IPS DF 6.9 (cell line): ENCODE measurements at regions not wholly inside any gene's neighbourhood (a gene's known extent, or its start where the extent isn't known, plus 50 kb on each side); places are given as distances from the start of the nearest gene placed in this dataset.

ENCODE experiments used
- DNase-seq: peaks from one replicate; pipeline ENCODE4 v3.0.0-alpha.2; 2013; ENCODE audit warnings: low read depth, low spot score
- H3K27ac ChIP-seq: one replicate; pipeline ENCODE4 v1.5.1; 2013; ENCODE audit warnings: low read length, control low read depth
- H3K27me3 ChIP-seq: 2 replicates; pipeline ENCODE4 v1.6.1; 2013; ENCODE audit warnings: mild to moderate bottlenecking, low read length; ENCODE audit not compliant: control insufficient read depth, insufficient read depth
- H3K36me3 ChIP-seq: 2 replicates; pipeline ENCODE4 v1.6.1; 2013; ENCODE audit warnings: low read length; ENCODE audit not compliant: control insufficient read depth, insufficient read depth
- H3K4me1 ChIP-seq: 2 replicates; pipeline ENCODE4 v1.6.1; 2013; ENCODE audit warnings: low read length; ENCODE audit not compliant: control insufficient read depth, insufficient read depth
- H3K4me3 ChIP-seq: 2 replicates; pipeline ENCODE4 v1.5.1; 2013; ENCODE audit warnings: mild to moderate bottlenecking, low read length
- H3K9me3 ChIP-seq: 2 replicates; pipeline ENCODE4 v1.6.1; 2013; ENCODE audit warnings: low read length, inconsistent platforms; ENCODE audit not compliant: control insufficient read depth, insufficient read depth
- WGBS: extraction: QIAGEN DNeasy Blood & Tissue Kit; methylation state at CpG from one replicate; pipeline ENCODE4 v1.1.7; 2013; ENCODE audit warnings: mixed read lengths, missing lambda C conversion rate; ENCODE audit not compliant: insufficient read length, insufficient coverage; 5-methylcytosine and 5-hydroxymethylcytosine counted together

- no CpG with 5 or more reads among the region's 14 CpGs for WGBS
- Histone ChIP-seq H3K4me1 (peaks cover 3% of the 10 kb centered on the region; the same call in 1 of the 2 replicates), H3K27me3 (no peaks in the 10 kb centered on the region), H3K9me3 (no peaks in the 10 kb centered on the region), H3K4me3 (no peak overlapping the region), H3K36me3 (no peaks in the 10 kb centered on the region), H3K27ac (no peak overlapping the region)
- DNase-seq = no peak
Measured at GRCh38 chr2:129891341-129892320, 87.8 kb upstream of the RAB6C start.

DNA sequence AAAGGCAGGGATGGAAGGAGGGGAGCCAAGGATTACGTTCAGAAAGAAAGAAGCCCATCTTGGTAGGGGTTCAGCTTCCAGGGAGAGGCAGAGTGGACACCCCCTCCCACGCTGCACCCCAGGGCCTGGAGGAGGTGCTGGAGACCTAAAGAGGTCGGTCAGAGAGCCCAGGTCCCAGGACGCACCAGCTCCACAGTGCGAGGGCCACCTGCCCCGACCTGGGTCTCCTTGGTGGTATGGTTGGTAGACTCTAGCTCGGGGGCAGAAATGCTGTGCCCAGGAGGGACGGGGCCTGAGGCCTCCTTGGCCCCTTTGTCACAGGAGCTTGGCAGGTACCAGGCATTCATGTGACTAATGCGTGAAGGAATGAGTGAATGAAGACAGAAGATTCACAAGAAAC lies 87.1 kb upstream of the RAB6C start:
- no peak for DNase-seq
- H3K4me3 ChIP-seq = no peak overlapping the region
- peaks cover 2% of the 10 kb centered on the region; the same call in 1 of the 2 replicates for H3K4me1 ChIP-seq
- H3K27ac ChIP-seq = no peak overlapping the region
- H3K9me3 ChIP-seq = no peaks in the 10 kb centered on the region
- H3K27me3 ChIP-seq = no peaks in the 10 kb centered on the region
- WGBS = no CpG with 5 or more reads among the region's 9 CpGs
- H3K36me3 ChIP-seq = no peaks in the 10 kb centered on the region

- DNase-seq = no peak
- H3K27ac ChIP-seq = no peak overlapping the region
- no peak overlapping the region for H3K4me3 ChIP-seq
- H3K36me3 ChIP-seq = no peaks in the 10 kb centered on the region
- no peaks in the 10 kb centered on the region for H3K4me1 ChIP-seq
- H3K27me3 ChIP-seq = no peaks in the 10 kb centered on the region
- no CpG with 5 or more reads among the region's 6 CpGs for WGBS
- no peaks in the 10 kb centered on the region for H3K9me3 ChIP-seq
Measured at GRCh38 chr2:129892773-129893172, 86.7 kb upstream of the RAB6C start.

DNA sequence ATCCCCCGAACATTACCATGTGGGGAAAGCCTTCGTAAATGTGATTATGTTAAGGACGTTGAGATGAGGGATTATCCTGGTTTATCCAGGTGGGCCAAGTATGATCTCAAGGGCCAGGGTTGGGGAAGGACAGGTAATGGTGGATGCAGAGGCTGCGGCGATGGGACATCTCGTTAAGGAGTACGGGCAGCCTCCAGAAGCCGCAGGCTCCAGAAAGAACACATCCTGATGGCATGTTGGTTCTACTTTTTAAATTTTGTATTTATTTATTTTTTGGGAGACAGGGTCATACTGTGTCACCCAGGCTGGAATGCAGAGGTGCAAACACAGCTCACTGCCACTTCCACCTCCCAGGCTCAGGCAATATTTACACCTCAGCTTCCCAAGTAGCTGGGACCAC lies 86.2 kb upstream of the RAB6C start:
- no peaks in the 10 kb centered on the region for H3K36me3 ChIP-seq
- no peaks in the 10 kb centered on the region for H3K4me1 ChIP-seq
- DNase-seq = no peak
- H3K27me3 ChIP-seq = no peaks in the 10 kb centered on the region
- H3K9me3 ChIP-seq = no peaks in the 10 kb centered on the region
- H3K27ac ChIP-seq = no peak overlapping the region
- no CpG with 5 or more reads among the region's 8 CpGs for WGBS
- H3K4me3 ChIP-seq = no peak overlapping the region

- no peak for DNase-seq
- H3K27me3 ChIP-seq = no peaks in the 10 kb centered on the region
- no peak overlapping the region for H3K27ac ChIP-seq
- H3K9me3 ChIP-seq = no peaks in the 10 kb centered on the region
- no peak overlapping the region for H3K4me3 ChIP-seq
- WGBS = no CpG with 5 or more reads among the region's 8 CpGs
- no peaks in the 10 kb centered on the region for H3K4me1 ChIP-seq
- H3K36me3 ChIP-seq = no peaks in the 10 kb centered on the region
Measured at GRCh38 chr2:129894616-129895015, 84.8 kb upstream of the RAB6C start.

DNA sequence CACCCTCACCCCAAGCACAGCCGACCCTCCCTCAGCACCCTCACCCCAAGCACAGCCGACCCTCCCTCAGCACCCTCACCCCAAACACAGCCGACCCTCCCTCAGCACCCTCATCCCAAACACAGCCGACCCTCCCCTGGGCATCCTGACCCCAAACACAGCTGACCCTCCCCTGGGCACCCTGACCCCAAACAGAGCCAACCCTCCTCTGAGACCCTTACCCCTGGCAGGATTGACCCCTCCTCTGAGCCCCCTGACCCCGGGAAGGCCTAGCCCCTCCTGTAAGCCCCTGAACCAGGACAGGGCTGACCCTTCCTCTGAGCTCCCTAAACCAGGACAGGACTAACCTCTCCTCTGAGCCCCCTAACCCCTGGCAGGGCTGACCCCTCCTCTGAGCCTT lies 84.4 kb upstream of the RAB6C start:
- no peak for DNase-seq
- no CpG with 5 or more reads among the region's 5 CpGs for WGBS
- no peaks in the 10 kb centered on the region for H3K9me3 ChIP-seq
- H3K4me3 ChIP-seq = no peak overlapping the region
- H3K36me3 ChIP-seq = no peaks in the 10 kb centered on the region
- no peaks in the 10 kb centered on the region for H3K27me3 ChIP-seq
- H3K27ac ChIP-seq = no peak overlapping the region
- H3K4me1 ChIP-seq = no peaks in the 10 kb centered on the region

- H3K27me3 ChIP-seq = no peaks in the 10 kb centered on the region
- H3K4me3 ChIP-seq = no peak overlapping the region
- no peaks in the 10 kb centered on the region for H3K4me1 ChIP-seq
- H3K27ac ChIP-seq = no peak overlapping the region
- H3K36me3 ChIP-seq = no peaks in the 10 kb centered on the region
- H3K9me3 ChIP-seq = no peaks in the 10 kb centered on the region
- whole genome bisulfite sequencing = no CpG with 5 or more reads among the region's 2 CpGs
- DNase-seq = no peak
Measured at GRCh38 chr2:129895526-129896082, 83.9 kb upstream of the RAB6C start.

GRCh38 chr2:129896226-129897100 lies 83.0 kb upstream of the RAB6C start:
- no peaks in the 10 kb centered on the region for H3K9me3 ChIP-seq

DNA sequence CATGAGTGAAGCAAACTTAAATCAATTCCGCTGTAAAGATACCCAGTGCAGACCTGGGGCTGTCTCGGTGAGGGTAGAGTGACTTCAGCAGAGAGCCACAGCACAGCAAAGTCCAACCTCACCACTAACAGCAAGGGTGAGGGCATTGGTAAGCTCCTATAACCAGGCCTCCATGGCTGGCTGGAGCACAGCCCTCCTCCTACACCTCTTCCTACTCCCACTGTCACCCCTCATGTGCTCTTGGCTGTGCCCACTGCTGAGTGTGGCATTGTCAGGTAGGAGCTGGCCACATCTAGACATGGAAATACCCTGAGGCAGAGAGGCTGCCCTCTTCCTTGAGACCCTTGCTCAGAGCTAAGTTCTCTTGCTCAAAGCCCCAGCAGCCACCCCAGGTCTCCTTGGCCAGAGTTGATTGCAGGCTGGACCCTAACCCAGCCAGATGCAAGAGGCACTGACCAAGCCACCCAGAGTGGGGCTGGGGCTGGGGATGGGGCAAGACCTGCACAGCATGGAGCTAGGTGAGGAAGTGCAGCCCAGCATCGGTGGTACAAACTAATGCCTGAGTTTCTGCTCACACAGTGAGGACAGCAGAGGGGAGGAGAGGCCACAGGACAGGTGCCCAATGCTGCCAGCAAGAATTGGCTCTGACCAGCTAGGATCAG lies 77.6 kb upstream of the RAB6C start:
- Histone ChIP-seq H3K4me1 (no peaks in the 10 kb centered on the region), H3K36me3 (no peaks in the 10 kb centered on the region), H3K4me3 (no peak overlapping the region), H3K27ac (no peak overlapping the region), H3K9me3 (no peaks in the 10 kb centered on the region), H3K27me3 (no peaks in the 10 kb centered on the region)
- DNase-seq = no peak
- no CpG with 5 or more reads among the region's 3 CpGs for WGBS

More at GRCh38 chr2:129896226-129897100, 83.0 kb upstream of the RAB6C start:
- no peaks in the 10 kb centered on the region for H3K4me1 ChIP-seq
- H3K36me3 ChIP-seq = no peaks in the 10 kb centered on the region
- no peak for DNase-seq
- no peak overlapping the region for H3K4me3 ChIP-seq
- no peaks in the 10 kb centered on the region for H3K27me3 ChIP-seq
- no CpG with 5 or more reads among the region's 9 CpGs for WGBS
- H3K27ac ChIP-seq = no peak overlapping the region
